NT2/D1 (cell line): ENCODE measurements at regions not wholly inside any gene's neighbourhood (a gene's known extent, or its start where the extent isn't known, plus 50 kb on each side); places are given as distances from the start of the nearest gene placed in this dataset.

Experiments used
- SUZ12 ChIP-seq: IDR thresholded peaks from 2 replicates; pipeline ENCODE4 v1.6.1; 2011; ENCODE audit not compliant: insufficient read length, insufficient read depth; ENCODE audit errors: extremely low read depth
- YY1 ChIP-seq: IDR thresholded peaks from 2 replicates; pipeline ENCODE4 v1.6.1; 2011; ENCODE audit not compliant: insufficient read length, insufficient read depth
- ZNF274 ChIP-seq: IDR thresholded peaks from 2 replicates; pipeline ENCODE4 v1.6.1; 2011; ENCODE audit warnings: mild to moderate bottlenecking, low read depth, low read length

GRCh38 chr5:28165096-28165495, 1126.7 kb upstream of the CDH9 start:
- TF ChIP-seq YY1 (no peak), ZNF274 (no peak), SUZ12 (no peak)
